NCI-H1092 (cell line): ENCODE measurements at regions not wholly inside any gene's neighbourhood (a gene's known extent, or its start where the extent isn't known, plus 50 kb on each side); places are given as distances from the start of the nearest gene placed in this dataset.
"Not testable (repeated sequence)": the region's sequence is repeated elsewhere in the genome, so short reads cannot be mapped to it uniquely, and the experiment has no call there.

ENCODE experiments used
- DNase-seq: peaks from one replicate; lab custom pipeline; 2025; lab: John Stamatoyannopoulos, UW

DNA sequence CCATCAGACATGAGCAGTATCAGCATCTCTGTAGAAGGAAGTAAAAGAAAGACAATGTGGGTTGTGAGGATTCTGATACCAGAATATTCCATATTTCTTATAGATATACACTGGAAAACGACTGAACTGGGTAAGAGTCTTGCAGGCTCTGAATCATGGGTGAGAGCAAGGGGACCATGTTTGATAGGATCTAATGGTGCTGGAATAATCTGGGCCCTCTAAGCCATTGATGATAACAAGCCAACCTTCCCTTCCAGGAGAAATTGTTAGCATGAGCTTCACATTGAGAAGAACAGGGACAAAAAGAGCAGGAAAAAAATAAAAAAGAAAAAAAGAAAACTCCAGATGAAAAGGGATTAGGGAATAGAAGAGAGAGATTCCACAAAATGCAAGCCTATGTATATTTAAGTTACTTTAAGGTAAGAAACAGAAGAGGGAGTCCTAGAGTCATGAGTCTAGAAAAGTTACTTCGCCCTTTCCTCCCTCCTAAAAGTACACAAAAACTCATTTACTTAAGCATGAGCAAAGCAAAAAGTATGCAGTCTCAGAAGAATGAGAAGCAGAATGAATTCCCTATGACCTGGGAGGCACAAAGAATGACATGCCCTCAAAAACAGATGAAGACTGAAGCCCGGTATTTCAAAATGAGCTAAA is 181.9 kb downstream of the TMEM26 start:
- no peak for DNase-seq

- DNase-seq, result no peak
Observed at GRCh38 chr10:61263518-61263917, 189.7 kb downstream of the TMEM26 start.

DNA sequence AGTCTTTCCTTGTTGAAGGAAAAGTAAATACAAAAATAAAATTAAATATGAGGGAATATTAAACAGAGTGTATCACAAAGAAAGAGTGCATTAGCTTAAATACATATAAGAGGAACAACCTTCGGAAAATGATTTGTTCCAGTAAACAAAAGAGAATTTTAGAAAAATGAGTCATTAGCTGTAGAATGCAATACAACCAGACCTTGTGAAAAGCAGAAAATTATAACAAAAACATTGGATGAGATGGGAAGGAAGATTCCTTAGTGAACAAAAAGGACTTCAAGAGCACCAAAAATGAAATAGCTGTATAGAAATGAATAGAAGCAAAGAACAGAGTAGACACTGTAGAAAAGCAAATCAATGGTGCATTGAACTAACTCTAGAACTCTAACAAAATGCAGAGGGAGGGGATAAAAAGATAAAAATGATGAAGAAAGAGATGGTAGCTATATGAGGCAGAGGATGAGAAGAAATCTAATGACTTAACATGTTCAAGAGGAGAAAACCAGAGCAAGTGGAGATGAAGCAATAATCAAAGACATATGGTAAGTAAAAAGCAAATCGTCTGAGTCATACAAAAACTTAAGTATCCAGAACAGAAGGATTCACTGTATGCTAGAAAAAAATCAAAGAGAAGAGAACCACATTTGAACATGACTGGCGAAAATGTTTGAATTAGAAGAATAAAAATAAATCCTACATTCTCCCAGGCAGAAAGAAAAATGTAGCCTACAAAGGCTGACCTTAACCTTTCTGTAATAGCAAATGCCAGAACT is 190.5 kb downstream of the TMEM26 start:
- DNase-seq, result no peak

GRCh38 chr10:61257956-61258496 is 195.2 kb downstream of the TMEM26 start:
- DNase-seq, result no peak

GRCh38 chr10:61257136-61257535 is 196.0 kb downstream of the TMEM26 start:
- no peak for DNase-seq

- DNase-seq, result not testable (repeated sequence)
Observed at GRCh38 chr10:61252326-61252725, 200.9 kb downstream of the TMEM26 start.

DNA sequence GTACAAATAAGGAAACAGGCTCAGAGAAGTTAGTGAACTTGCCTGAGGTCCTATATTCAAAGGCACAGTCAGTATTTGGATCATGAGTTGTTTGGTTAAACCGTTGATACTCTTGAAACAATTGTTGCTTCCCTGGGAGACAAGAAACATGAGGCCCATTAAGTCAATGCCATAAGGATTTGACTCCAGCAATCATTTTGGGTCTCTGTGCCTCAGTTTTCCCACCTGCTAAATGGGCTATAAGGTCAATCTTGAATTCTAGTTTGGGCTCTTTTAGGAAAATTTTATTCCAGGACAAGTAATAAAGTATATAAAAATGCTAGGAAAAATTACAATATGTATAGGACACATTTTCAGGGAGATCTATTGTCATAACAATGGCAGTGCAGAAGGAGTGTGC is 202.1 kb downstream of the TMEM26 start:
- no peak for DNase-seq

- no peak for DNase-seq
Observed at GRCh38 chr10:61250131-61250530, 203.1 kb downstream of the TMEM26 start.

- DNase-seq, result no peak
Observed at GRCh38 chr10:61248013-61248412, 205.2 kb downstream of the TMEM26 start.

DNA sequence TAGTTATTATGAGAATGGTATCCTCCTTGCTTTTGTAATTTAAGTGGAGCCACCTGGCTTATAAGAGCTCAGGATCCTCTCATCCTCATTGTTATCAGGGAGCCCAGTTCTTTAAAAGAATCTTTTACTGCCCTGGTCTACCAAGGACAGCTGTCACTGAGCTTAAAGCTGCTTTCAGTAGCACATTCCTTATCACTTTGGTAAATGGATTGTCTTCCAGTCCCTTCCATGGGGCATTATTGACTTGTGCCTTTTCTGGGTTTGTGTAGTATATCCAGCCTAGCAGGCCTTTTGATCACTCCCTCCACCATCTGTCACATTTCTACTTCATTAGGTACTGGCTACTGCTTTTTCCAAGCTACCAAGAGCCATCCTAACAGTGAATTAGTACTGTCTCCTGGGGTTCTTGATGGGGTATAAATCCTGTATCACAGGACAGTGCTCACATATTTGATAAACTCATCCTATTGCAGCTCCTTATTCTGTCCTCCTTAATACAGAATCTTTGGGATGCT is 208.9 kb downstream of the TMEM26 start:
- no peak for DNase-seq

GRCh38 chr10:61232780-61233179 is 220.4 kb downstream of the TMEM26 start:
- no peak for DNase-seq

GRCh38 chr10:61225939-61226338 is 227.2 kb downstream of the TMEM26 start:
- DNase-seq, result no peak

GRCh38 chr10:61223576-61223975 is 229.6 kb downstream of the TMEM26 start:
- DNase-seq, result no peak

- DNase-seq, result no peak
Observed at GRCh38 chr10:61219696-61220095, 233.5 kb downstream of the TMEM26 start.

DNA sequence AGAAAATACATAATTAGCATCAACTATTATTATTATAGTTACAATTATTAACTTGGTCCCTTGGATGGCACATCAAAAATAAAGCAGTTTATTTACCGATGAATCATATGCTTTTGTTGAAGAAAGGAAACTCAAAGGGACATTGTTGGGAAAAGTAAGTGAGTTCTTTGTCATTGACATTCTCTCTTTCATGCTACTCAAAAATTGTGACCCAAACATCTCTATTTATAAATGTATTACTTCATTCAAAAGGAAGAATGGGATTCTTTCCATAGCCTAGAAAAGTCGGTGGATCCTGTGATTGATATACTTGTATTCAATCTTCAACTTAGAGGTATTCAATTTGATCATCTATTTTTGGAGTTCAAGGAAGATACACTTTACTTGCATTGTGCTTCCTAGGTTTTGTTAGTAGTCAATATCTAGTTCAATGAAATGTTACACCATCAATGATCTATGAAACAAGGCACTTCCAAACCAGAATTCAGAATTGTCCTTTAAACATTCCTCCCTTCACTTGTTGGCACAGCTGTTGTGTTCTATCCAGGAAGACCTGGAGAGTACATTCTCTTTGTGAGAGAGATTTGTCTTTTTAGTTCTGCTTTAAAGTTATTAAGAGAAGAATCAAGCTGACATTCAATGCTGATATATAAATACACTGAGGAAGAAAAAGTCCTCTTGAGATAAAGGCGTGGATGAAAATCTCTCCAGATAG is 235.2 kb downstream of the TMEM26 start:
- no peak for DNase-seq

GRCh38 chr10:61215246-61215645 is 237.9 kb downstream of the TMEM26 start:
- DNase-seq, result no peak

DNA sequence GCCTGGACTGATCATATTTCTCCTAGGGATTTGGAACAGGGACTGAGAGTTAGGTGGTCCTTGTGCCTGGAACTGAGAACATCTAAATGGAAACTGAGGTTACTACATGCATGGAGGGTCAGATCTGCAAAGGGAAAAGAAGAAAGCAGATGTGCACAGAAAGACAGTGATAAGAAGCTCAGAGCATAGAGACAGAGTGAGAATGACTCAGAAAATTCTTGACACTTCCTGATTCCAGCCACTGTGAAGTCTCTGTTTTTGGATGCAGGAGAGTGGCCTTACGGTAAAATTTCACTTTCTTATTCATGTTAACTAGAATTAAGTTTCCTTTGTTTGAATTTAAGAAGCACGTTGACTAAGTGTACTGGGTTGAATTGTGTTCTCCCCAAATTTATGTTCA is 241.7 kb downstream of the TMEM26 start:
- no peak for DNase-seq

- DNase-seq, result no peak
Observed at GRCh38 chr10:61197057-61197456, 253.1 kb upstream of the RHOBTB1 start.

GRCh38 chr10:61195211-61195610 is 251.2 kb upstream of the RHOBTB1 start:
- no peak for DNase-seq

GRCh38 chr10:61192589-61192988 is 248.6 kb upstream of the RHOBTB1 start:
- DNase-seq, result not testable (repeated sequence)

DNA sequence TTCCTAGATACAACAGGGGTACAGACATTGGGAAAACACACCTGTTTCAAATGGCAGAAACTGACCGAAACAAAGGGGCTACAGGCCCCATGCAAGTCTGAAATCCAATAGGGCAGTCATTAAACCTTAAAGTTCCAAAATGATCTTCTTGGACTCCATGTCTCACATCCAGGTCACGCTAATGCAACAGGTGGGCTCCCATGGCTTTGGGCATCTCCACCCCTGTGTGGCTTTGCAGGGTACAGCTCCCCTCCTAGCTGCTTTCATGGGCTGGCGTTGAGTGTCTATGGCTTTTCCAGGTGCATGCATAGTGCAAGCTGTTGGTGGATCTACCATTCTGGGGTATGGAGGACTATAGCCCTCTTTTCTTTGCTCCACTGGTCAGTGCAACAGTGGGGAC is 248.1 kb upstream of the RHOBTB1 start:
- DNase-seq, result no peak

GRCh38 chr10:61189912-61190311 is 245.9 kb upstream of the RHOBTB1 start:
- DNase-seq, result no peak

DNA sequence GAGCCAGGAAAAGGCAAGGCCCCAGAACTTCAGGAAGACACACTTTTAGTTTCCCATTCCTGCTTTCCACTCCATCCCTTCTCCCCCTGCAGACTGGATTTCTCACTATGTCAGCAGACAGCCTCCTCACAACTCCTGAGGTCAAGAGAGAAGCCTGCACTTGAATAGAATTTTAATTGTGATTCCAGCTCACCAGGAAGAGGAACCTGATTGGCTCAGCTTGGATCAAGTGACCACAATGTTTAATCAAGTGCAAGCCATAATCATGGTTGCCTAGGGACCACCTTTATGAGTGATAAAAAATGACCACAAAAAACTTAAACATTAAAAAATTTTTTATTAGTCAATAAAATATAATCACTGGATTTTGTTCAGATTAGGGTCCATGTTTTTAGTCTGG is 244.7 kb upstream of the RHOBTB1 start:
- DNase-seq, result no peak
